SK-N-DZ (cell line): ENCODE measurements at regions not wholly inside any gene's neighbourhood (a gene's known extent, or its start where the extent isn't known, plus 50 kb on each side); places are given as distances from the start of the nearest gene placed in this dataset.

Experiments
- DNase-seq: peaks from one replicate; pipeline ENCODE4 v3.0.0-alpha.2; 2015; ENCODE audit warnings: low spot score

- no peak for DNase-seq
Observed at GRCh38 chr16:51596247-51596646, 445.2 kb upstream of the SALL1 start.

GRCh38 chr16:51592535-51593300 lies 441.6 kb upstream of the SALL1 start:
- no peak for DNase-seq

GRCh38 chr16:51592001-51592501 lies 441.0 kb upstream of the SALL1 start:
- no peak for DNase-seq

- no peak for DNase-seq
Observed at GRCh38 chr16:51591480-51591879, 440.4 kb upstream of the SALL1 start.

GRCh38 chr16:51579652-51580360 lies 428.7 kb upstream of the SALL1 start:
- no peak for DNase-seq

- DNase-seq, result no peak
Observed at GRCh38 chr16:51577621-51578303, 426.7 kb upstream of the SALL1 start.

GRCh38 chr16:51576498-51577195 lies 425.6 kb upstream of the SALL1 start:
- DNase-seq, result no peak

- no peak for DNase-seq
Observed at GRCh38 chr16:51573191-51573590, 422.1 kb upstream of the SALL1 start.

GRCh38 chr16:51569203-51569931 lies 418.3 kb upstream of the SALL1 start:
- DNase-seq, result no peak

- no peak for DNase-seq
Observed at GRCh38 chr16:51567911-51568310, 416.8 kb upstream of the SALL1 start.

- DNase-seq, result no peak
Observed at GRCh38 chr16:51565184-51565583, 414.1 kb upstream of the SALL1 start.

GRCh38 chr16:51562891-51563290 lies 411.8 kb upstream of the SALL1 start:
- DNase-seq, result no peak

- DNase-seq, result no peak
Observed at GRCh38 chr16:51559901-51560300, 408.8 kb upstream of the SALL1 start.

GRCh38 chr16:51557670-51558069 lies 406.6 kb upstream of the SALL1 start:
- DNase-seq, result no peak

- no peak for DNase-seq
Observed at GRCh38 chr16:51556694-51557340, 405.7 kb upstream of the SALL1 start.

GRCh38 chr16:51553910-51554309 lies 402.8 kb upstream of the SALL1 start:
- DNase-seq, result no peak

GRCh38 chr16:51553314-51553713 lies 402.2 kb upstream of the SALL1 start:
- no peak for DNase-seq

- DNase-seq, result no peak
Observed at GRCh38 chr16:51550800-51551347, 399.8 kb upstream of the SALL1 start.

GRCh38 chr16:51549836-51550235 lies 398.8 kb upstream of the SALL1 start:
- no peak for DNase-seq

GRCh38 chr16:51545951-51546350 lies 394.9 kb upstream of the SALL1 start:
- no peak for DNase-seq
